ENCODE measurements at regions not wholly inside any gene's neighbourhood (a gene's known extent, or its start where the extent isn't known, plus 50 kb on each side); places are given as distances from the start of the nearest gene placed in this dataset.
"Not testable (repeated sequence)": the region's sequence is repeated elsewhere in the genome, so short reads cannot be mapped to it uniquely, and the experiment has no call there.

DNA sequence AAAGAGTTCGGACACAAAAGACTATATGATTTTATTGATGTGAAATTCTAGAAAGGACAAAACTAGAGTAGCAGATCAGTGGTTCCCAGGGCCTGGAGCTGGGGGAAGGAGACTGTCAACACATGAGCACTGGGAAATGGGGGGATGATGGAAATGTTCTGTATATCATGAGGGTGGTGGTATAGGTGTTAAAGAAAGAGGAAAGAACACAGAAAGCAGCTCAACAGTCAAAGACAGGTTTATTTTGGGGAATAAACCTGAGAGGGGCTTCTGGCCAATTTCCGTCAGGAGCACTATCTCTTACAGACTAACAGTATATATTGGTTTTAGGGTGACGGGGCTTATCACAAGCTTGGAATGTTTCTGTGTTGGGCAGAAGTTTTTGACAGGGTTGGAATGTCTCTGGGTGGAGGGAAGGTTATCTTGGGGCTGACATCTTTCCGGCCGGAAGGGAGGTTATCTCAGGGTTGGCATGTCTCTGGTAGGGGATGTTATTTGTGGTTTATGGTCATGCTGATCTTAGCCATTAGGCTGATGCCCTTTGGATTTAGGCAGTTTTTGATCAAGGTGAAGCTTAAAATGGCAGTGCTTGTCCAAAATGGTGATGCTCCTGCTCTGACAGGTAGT is 254.6 kb upstream of the NRP1 start:
- no peak overlapping the region for H3K4me3 ChIP-seq (ENCODE audit: control insufficient read depth, low read depth, low read length)
- TF ChIP-seq, protein P1, sequence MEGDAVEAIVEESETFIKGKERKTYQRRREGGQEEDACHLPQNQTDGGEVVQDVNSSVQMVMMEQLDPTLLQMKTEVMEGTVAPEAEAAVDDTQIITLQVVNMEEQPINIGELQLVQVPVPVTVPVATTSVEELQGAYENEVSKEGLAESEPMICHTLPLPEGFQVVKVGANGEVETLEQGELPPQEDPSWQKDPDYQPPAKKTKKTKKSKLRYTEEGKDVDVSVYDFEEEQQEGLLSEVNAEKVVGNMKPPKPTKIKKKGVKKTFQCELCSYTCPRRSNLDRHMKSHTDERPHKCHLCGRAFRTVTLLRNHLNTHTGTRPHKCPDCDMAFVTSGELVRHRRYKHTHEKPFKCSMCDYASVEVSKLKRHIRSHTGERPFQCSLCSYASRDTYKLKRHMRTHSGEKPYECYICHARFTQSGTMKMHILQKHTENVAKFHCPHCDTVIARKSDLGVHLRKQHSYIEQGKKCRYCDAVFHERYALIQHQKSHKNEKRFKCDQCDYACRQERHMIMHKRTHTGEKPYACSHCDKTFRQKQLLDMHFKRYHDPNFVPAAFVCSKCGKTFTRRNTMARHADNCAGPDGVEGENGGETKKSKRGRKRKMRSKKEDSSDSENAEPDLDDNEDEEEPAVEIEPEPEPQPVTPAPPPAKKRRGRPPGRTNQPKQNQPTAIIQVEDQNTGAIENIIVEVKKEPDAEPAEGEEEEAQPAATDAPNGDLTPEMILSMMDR (IDR thresholded peaks at IDR 0.05; ENCODE audit: control insufficient read depth, insufficient read depth, low read depth, low read length, missing control alignments), result no peak
- DNase-seq (ENCODE audit: low read depth), result no peak

GRCh38 chr10:33584596-33584995 is 250.1 kb upstream of the NRP1 start:
- DNase-seq (ENCODE audit: low read depth), result not testable (repeated sequence)

DNA sequence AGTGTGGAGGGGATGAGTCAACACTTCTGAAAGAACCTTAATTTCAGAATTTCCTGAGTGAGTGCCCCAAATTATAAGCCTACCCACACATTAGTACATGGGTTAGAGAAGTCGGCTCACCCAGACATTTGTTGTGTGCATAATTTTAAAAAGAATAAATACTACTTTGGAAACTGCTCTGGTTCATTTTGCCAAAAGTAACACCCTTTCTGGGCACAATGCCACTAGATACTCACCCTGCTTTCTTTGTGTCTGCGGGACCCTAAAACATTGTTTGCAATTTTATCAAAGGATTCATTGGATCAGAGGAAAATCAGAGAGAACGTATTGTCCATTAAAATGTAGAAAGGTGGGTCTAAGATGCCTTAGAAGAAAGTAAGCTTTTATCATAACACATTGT is 245.5 kb upstream of the NRP1 start:
- DNase-seq (ENCODE audit: low read depth), result no peak
- no peak overlapping the region for H3K4me3 ChIP-seq (ENCODE audit: control insufficient read depth, low read depth, low read length)

More at GRCh38 chr10:33584596-33584995, 250.1 kb upstream of the NRP1 start:
- H3K4me3 ChIP-seq (ENCODE audit: control insufficient read depth, low read depth, low read length), result not testable (repeated sequence)

DNA sequence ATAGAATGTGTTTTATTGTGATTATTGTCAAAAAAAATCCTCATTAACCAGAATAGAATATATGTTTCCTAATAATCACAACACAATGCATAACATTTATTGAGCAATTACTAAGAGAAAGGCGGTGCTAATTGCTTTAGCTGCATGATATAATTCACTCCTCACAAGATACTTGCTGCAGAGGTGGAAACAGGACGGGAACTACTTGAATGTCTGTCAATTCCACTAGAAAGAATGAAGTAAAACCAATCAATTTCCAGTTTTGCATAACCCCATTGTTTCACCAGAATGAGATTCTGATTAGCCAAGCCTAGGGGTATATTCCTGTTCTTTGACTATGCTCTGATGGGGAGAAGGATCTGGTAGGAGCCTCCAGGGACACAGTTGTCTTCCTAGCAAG is 239.1 kb upstream of the NRP1 start:
- DNase-seq (ENCODE audit: low read depth), result no peak
- no peak overlapping the region for H3K4me3 ChIP-seq (ENCODE audit: control insufficient read depth, low read depth, low read length)
- TF ChIP-seq, protein P1 (IDR thresholded peaks at IDR 0.05; ENCODE audit: control insufficient read depth, insufficient read depth, low read depth, low read length, missing control alignments), result no peak

More for the DNA sequence above, 245.5 kb upstream of the NRP1 start:
- TF ChIP-seq, protein P1 (IDR thresholded peaks at IDR 0.05; ENCODE audit: control insufficient read depth, insufficient read depth, low read depth, low read length, missing control alignments), result no peak

DNA sequence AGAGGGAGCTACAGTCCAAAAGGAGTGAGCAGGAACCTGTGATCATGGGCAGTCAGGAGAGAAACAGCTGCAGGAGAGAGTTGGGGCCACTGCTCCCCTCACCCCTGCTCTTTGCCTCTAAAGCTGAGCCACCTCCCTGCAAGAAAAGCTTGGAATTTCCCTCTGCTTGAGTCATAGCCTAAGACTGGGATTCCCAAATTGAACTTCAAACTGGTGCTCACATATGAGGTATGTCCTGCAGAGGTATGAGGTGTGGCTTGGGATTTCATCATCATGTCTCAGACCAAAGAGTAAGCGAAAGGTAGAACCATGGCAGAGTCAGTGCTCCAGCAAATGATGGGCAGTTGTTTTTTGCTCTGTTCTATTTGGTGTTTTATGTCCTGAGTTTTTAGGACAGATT is 237.1 kb upstream of the NRP1 start:
- H3K4me3 ChIP-seq (ENCODE audit: control insufficient read depth, low read depth, low read length), result no peak overlapping the region
- TF ChIP-seq, protein P1 (IDR thresholded peaks at IDR 0.05; ENCODE audit: control insufficient read depth, insufficient read depth, low read depth, low read length, missing control alignments), result no peak
- DNase-seq (ENCODE audit: low read depth), result no peak

GRCh38 chr10:33570495-33570894 is 236.0 kb upstream of the NRP1 start:
- no peak overlapping the region for H3K4me3 ChIP-seq (ENCODE audit: control insufficient read depth, low read depth, low read length)
- no peak for DNase-seq (ENCODE audit: low read depth)
- TF ChIP-seq, protein P1 (IDR thresholded peaks at IDR 0.05; ENCODE audit: control insufficient read depth, insufficient read depth, low read depth, low read length, missing control alignments), result no peak

- TF ChIP-seq, protein P1 (IDR thresholded peaks at IDR 0.05; ENCODE audit: control insufficient read depth, insufficient read depth, low read depth, low read length, missing control alignments), result no peak
- no peak for DNase-seq (ENCODE audit: low read depth)
- no peak overlapping the region for H3K4me3 ChIP-seq (ENCODE audit: control insufficient read depth, low read depth, low read length)
These were observed 235.2 kb upstream of the NRP1 start for GRCh38 chr10:33569702-33570101.

Measured in AG09309 (cell line).